ENCODE measurements at regions not wholly inside any gene's neighbourhood (a gene's known extent, or its start where the extent isn't known, plus 50 kb on each side); places are given as distances from the start of the nearest gene placed in this dataset.

- TF ChIP-seq CTCF (conservative IDR thresholded peaks at IDR 0.05 in 1 of 2, IDR thresholded peaks at IDR 0.05 in 1 of 2; ENCODE audit: extremely low read depth in 1 of 2, insufficient read depth in 1 of 2, low read depth in 1 of 2, low read length in 2 of 2): no peak
- TF ChIP-seq EZH2 (IDR thresholded peaks at IDR 0.05; ENCODE audit: borderline replicate concordance, low read length): no peak
Measured at GRCh38 chr12:126708492-126708896, 1558.5 kb upstream of the TMEM132C start.

Data from mammary epithelial cell (primary cell).